ENCODE measurements at regions not wholly inside any gene's neighbourhood (a gene's known extent, or its start where the extent isn't known, plus 50 kb on each side); places are given as distances from the start of the nearest gene placed in this dataset.

GRCh38 chr12:62130402-62130801, 129.8 kb upstream of the USP15 start:
- H3K4me2 ChIP-seq (ENCODE audit: insufficient read depth in 1 of 2, low read depth in 2 of 2, low read length in 2 of 2), result no peak overlapping the region
- H4K8ac ChIP-seq (ENCODE audit: extremely low read depth, insufficient read depth, low read length), result no peak overlapping the region
- H2AK5ac ChIP-seq (ENCODE audit: low read depth, low read length), result no peak overlapping the region
- H3K23me2 ChIP-seq (ENCODE audit: low read depth, low read length), result no peaks in the 10 kb centered on the region; the same call in 1 of the 2 replicates
- no peak overlapping the region for H4K5ac ChIP-seq (ENCODE audit: insufficient read length, low read depth, low read length)
- H4K91ac ChIP-seq (replicated peaks; ENCODE audit: insufficient read length, low read length), result no peak overlapping the region
- 94% methylated on average over 3 of the region's 3 CpGs; no CpG with 5 or more reads in 1 of the 2 experiments for WGBS, 2 experiments (ENCODE audit: extremely low coverage in 1 of 2, insufficient coverage in 1 of 2, insufficient read length in 1 of 2, insufficient replicate concordance in 2 of 2, low coverage in 1 of 2, low lambda C conversion rate in 2 of 2, missing lambda C conversion rate in 1 of 2)
- H4K20me1 ChIP-seq (replicated peaks in 1 of 2; ENCODE audit: control insufficient read depth in 1 of 2, insufficient read depth in 2 of 2, low read length in 2 of 2), result no peaks in the 10 kb centered on the region
- H2AFZ ChIP-seq (ENCODE audit: low read length), result no peak overlapping the region
- FAIRE-seq (no peak), DNase-seq (ENCODE audit: low read depth in 1 of 2, low spot score in 2 of 2) (no peak)
- no peak overlapping the region for H2BK20ac ChIP-seq (ENCODE audit: low read length)
- no peak overlapping the region for H3K4me3 ChIP-seq (ENCODE audit: extremely low read depth in 1 of 4, insufficient read depth in 2 of 4, low read depth in 3 of 4, low read length in 4 of 4)
- H3K14ac ChIP-seq (ENCODE audit: insufficient read length), result no peak overlapping the region
- H2BK15ac ChIP-seq (ENCODE audit: low read length), result no peak overlapping the region
- H3K9me3 ChIP-seq (ENCODE audit: insufficient read depth in 2 of 2, low read depth in 1 of 2, low read length in 1 of 2), result no peaks in the 10 kb centered on the region
- no peak overlapping the region for H3K56ac ChIP-seq (replicated peaks; ENCODE audit: insufficient read length, low read depth, low read length)
- H2BK120ac ChIP-seq (replicated peaks; ENCODE audit: low read depth, low read length), result no peak overlapping the region
- ChIA-PET CTCF (ENCODE audit: partially characterized antibody) (interaction anchor here (1.1 kb wide), 1 partner anchor 115 kb away, joined by 4 read pairs; no protein-coding TSS in a partner anchor), POLR2A (ENCODE audit: partially characterized antibody) (no interaction called here)
- H3K79me2 ChIP-seq (ENCODE audit: control insufficient read depth in 1 of 2, insufficient read depth in 2 of 2, low read length in 2 of 2), result no peaks in the 10 kb centered on the region
- H2BK12ac ChIP-seq (ENCODE audit: low read depth, low read length), result no peak overlapping the region
- H3K9ac ChIP-seq (replicated peaks in 1 of 4; ENCODE audit: extremely low read depth in 1 of 4, low read depth in 3 of 4, low read length in 3 of 4), result no peak overlapping the region
- H3K36me3 ChIP-seq (ENCODE audit: control insufficient read depth in 2 of 4, insufficient read depth in 4 of 4, low read length in 3 of 4), result no peaks in the 10 kb centered on the region
- no peak overlapping the region for H3K18ac ChIP-seq (ENCODE audit: extremely low read depth, low read length)
- H3K79me1 ChIP-seq (ENCODE audit: low read depth, low read length), result no peaks in the 10 kb centered on the region
- TF ChIP-seq JUND (IDR thresholded peaks at IDR 0.05; ENCODE audit: low read length), result no peak
- TF ChIP-seq EZH2 (IDR thresholded peaks at IDR 0.05; ENCODE audit: low read depth, low read length, severe bottlenecking), result no peak
- no peak for TF ChIP-seq CBX8 (IDR thresholded peaks at IDR 0.05; ENCODE audit: borderline replicate concordance, low read depth, low read length)
- TF ChIP-seq ASH2L (IDR thresholded peaks at IDR 0.05; ENCODE audit: low read length), result no peak
- no peak for TF ChIP-seq SUZ12 (IDR thresholded peaks at IDR 0.05; ENCODE audit: low read length)
- TF ChIP-seq CEBPB (IDR thresholded peaks at IDR 0.05; ENCODE audit: low read depth, low read length), result no peak
- TF ChIP-seq SP4 (IDR thresholded peaks at IDR 0.05; ENCODE audit: low read length), result no peak
- TF ChIP-seq MAX (IDR thresholded peaks at IDR 0.05), result no peak
- TF ChIP-seq TAF7 (optimal IDR thresholded peaks at IDR 0.05; ENCODE audit: borderline replicate concordance, low read depth, low read length), result no peak
- TF ChIP-seq KDM5A (IDR thresholded peaks at IDR 0.05; ENCODE audit: low read length), result no peak
- TF ChIP-seq SP1 (IDR thresholded peaks at IDR 0.05; ENCODE audit: low read depth, low read length), result no peak
- no peaks in the 10 kb centered on the region for H3K27me3 ChIP-seq (replicated peaks in 1 of 4; ENCODE audit: control insufficient read depth in 3 of 4, extremely low read depth in 1 of 4, insufficient read depth in 3 of 4, low read length in 3 of 4)
- no peak overlapping the region for H3K27ac ChIP-seq (ENCODE audit: low read depth, low read length)
- H3K4ac ChIP-seq (replicated peaks; ENCODE audit: insufficient read length, low read depth, low read length), result no peak overlapping the region
- no peak overlapping the region for H2BK5ac ChIP-seq (ENCODE audit: low read depth, low read length)
- H3K4me1 ChIP-seq (replicated peaks in 1 of 4; ENCODE audit: control insufficient read depth in 3 of 4, insufficient read depth in 4 of 4, low read length in 3 of 4), result no peaks in the 10 kb centered on the region
- H3K23ac ChIP-seq (ENCODE audit: insufficient read length), result no peak overlapping the region
